ENCODE measurements at regions not wholly inside any gene's neighbourhood (a gene's known extent, or its start where the extent isn't known, plus 50 kb on each side); places are given as distances from the start of the nearest gene placed in this dataset.
"Not testable (repeated sequence)": the region's sequence is repeated elsewhere in the genome, so short reads cannot be mapped to it uniquely, and the experiment has no call there.

- no peak overlapping the region for H3K4me3 ChIP-seq (replicated peaks in 1 of 2; ENCODE audit: low read depth in 2 of 2, low read length in 2 of 2)
- TF ChIP-seq CTCF (IDR thresholded peaks at IDR 0.05; ENCODE audit: low read depth, low read length), result no peak
- no peak for DNase-seq (ENCODE audit: low read depth in 2 of 2)
These were observed 452.3 kb upstream of the GRID2 start for GRCh38 chr4:91851456-91851855.

- no peak overlapping the region for H3K4me3 ChIP-seq (replicated peaks in 1 of 2; ENCODE audit: low read depth in 2 of 2, low read length in 2 of 2)
- DNase-seq (ENCODE audit: low read depth in 2 of 2), result no peak
- no peak for TF ChIP-seq CTCF (IDR thresholded peaks at IDR 0.05; ENCODE audit: low read depth, low read length)
These were observed 415.8 kb upstream of the GRID2 start for GRCh38 chr4:91887926-91888325.

- DNase-seq (ENCODE audit: low read depth in 2 of 2); H3K4me3 ChIP-seq (replicated peaks in 1 of 2; ENCODE audit: low read depth in 2 of 2, low read length in 2 of 2): not testable (repeated sequence)
These were observed 412.5 kb upstream of the GRID2 start for GRCh38 chr4:91891217-91891616.

- no peak for TF ChIP-seq CTCF (IDR thresholded peaks at IDR 0.05; ENCODE audit: low read depth, low read length)
- DNase-seq (ENCODE audit: low read depth in 2 of 2), result no peak
- H3K4me3 ChIP-seq (replicated peaks in 1 of 2; ENCODE audit: low read depth in 2 of 2, low read length in 2 of 2), result no peak overlapping the region
These were observed 409.8 kb upstream of the GRID2 start for GRCh38 chr4:91894006-91894405.

- no peak for TF ChIP-seq CTCF (IDR thresholded peaks at IDR 0.05; ENCODE audit: low read depth, low read length)
- H3K4me3 ChIP-seq (replicated peaks in 1 of 2; ENCODE audit: low read depth in 2 of 2, low read length in 2 of 2), result no peak overlapping the region
- DNase-seq (ENCODE audit: low read depth in 2 of 2), result no peak
These were observed 399.2 kb upstream of the GRID2 start for GRCh38 chr4:91904556-91904955.

GRCh38 chr4:91909963-91910362 is 393.8 kb upstream of the GRID2 start:
- no peak for TF ChIP-seq CTCF (IDR thresholded peaks at IDR 0.05; ENCODE audit: low read depth, low read length)
- H3K4me3 ChIP-seq (replicated peaks in 1 of 2; ENCODE audit: low read depth in 2 of 2, low read length in 2 of 2), result no peak overlapping the region
- peak in 1 of 2 donors; percentile 6 for DNase-seq (ENCODE audit: low read depth in 2 of 2)

GRCh38 chr4:91914176-91914804 is 389.5 kb upstream of the GRID2 start:
- TF ChIP-seq CTCF (IDR thresholded peaks at IDR 0.05; ENCODE audit: low read depth, low read length), result no peak
- H3K4me3 ChIP-seq (replicated peaks in 1 of 2; ENCODE audit: low read depth in 2 of 2, low read length in 2 of 2), result no peak overlapping the region
- DNase-seq (ENCODE audit: low read depth in 2 of 2), result no peak
